ENCODE measurements at regions not wholly inside any gene's neighbourhood (a gene's known extent, or its start where the extent isn't known, plus 50 kb on each side); places are given as distances from the start of the nearest gene placed in this dataset.

DNA sequence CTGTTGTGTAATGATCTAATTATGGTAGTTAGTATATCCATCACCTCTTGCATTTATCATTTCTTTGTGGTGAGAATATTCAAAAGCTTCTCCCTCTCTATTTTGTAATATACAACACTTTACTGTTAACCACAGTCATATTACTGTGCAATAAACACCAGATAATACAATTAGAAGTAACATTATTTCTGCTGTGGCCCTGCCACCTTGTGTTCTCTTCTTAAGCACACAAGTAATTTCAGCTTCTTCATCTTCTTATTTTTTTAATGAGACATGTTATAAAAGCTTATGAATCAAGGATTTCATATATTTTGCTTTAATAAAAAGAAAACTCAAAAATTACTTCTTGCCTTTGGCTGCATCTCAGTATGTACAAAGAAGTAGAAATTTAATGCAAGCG lies 675.2 kb upstream of the INTU start:
- DNase-seq (ENCODE audit: low read depth in 1 of 2, low spot score in 1 of 2): no peak

GRCh38 chr4:126957987-126958386 lies 674.8 kb upstream of the INTU start:
- no peak overlapping the region for H3K27ac ChIP-seq (replicated peaks)
- no peak for DNase-seq (ENCODE audit: low read depth in 1 of 2, low spot score in 1 of 2)
- no peak overlapping the region for H3K4me3 ChIP-seq (replicated peaks; ENCODE audit: insufficient read depth, low read length)
- no peaks in the 10 kb centered on the region for H3K27me3 ChIP-seq (ENCODE audit: insufficient read depth, poor library complexity, severe bottlenecking)
- TF ChIP-seq GABPA (IDR thresholded peaks at IDR 0.05; ENCODE audit: low read depth): no peak
- TF ChIP-seq CTCF (IDR thresholded peaks at IDR 0.05; ENCODE audit: insufficient read depth, low read length): no peak
- TF ChIP-seq POLR2AphosphoS5 (IDR thresholded peaks at IDR 0.05; ENCODE audit: low read depth): no peak

More for the DNA sequence above, 675.2 kb upstream of the INTU start:
- no peak overlapping the region for H3K27ac ChIP-seq (replicated peaks)
- TF ChIP-seq SPI1 (IDR thresholded peaks at IDR 0.05; ENCODE audit: borderline replicate concordance, low read depth): no peak
- no peak for TF ChIP-seq GABPA (IDR thresholded peaks at IDR 0.05; ENCODE audit: low read depth)
- no peak for TF ChIP-seq CTCF (IDR thresholded peaks at IDR 0.05; ENCODE audit: insufficient read depth, low read length)
- no peak for TF ChIP-seq POLR2AphosphoS5 (IDR thresholded peaks at IDR 0.05; ENCODE audit: low read depth)
- TF ChIP-seq REST (IDR thresholded peaks at IDR 0.05; ENCODE audit: insufficient replicate concordance, low read depth): no peak
- H3K27me3 ChIP-seq (ENCODE audit: insufficient read depth, poor library complexity, severe bottlenecking): no peaks in the 10 kb centered on the region
- no peak overlapping the region for H3K4me3 ChIP-seq (replicated peaks; ENCODE audit: insufficient read depth, low read length)

DNA sequence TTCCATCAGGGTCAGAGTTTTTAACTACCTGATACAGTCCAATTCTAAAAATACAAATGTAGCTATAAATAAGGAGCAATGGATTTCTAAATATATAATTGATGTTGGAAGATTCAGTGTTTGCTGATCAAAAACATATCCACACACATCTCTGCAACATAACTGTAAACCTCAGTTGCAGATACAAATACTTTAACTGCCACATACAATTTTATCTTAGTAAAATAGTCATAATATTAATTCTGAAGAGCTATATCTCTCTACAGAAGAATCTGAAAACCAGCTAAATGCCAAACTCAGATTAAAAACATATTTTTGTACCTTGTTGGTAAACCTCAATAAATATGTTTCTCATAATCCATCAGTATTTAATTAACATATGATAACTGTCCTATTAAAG lies 674.3 kb upstream of the INTU start:
- no peak for DNase-seq (ENCODE audit: low read depth in 1 of 2, low spot score in 1 of 2)
- Histone ChIP-seq H3K4me3 (replicated peaks; ENCODE audit: insufficient read depth, low read length) (no peak overlapping the region), H3K27ac (replicated peaks) (no peak overlapping the region), H3K27me3 (ENCODE audit: insufficient read depth, poor library complexity, severe bottlenecking) (no peaks in the 10 kb centered on the region)
- TF ChIP-seq GABPA (IDR thresholded peaks at IDR 0.05; ENCODE audit: low read depth): no peak
- TF ChIP-seq POLR2AphosphoS5 (IDR thresholded peaks at IDR 0.05; ENCODE audit: low read depth): no peak
- no peak for TF ChIP-seq CTCF (IDR thresholded peaks at IDR 0.05; ENCODE audit: insufficient read depth, low read length)
- no peak for TF ChIP-seq REST (IDR thresholded peaks at IDR 0.05; ENCODE audit: insufficient replicate concordance, low read depth)
- no peak for TF ChIP-seq SPI1 (IDR thresholded peaks at IDR 0.05; ENCODE audit: borderline replicate concordance, low read depth)

GRCh38 chr4:126959056-126959745 lies 673.6 kb upstream of the INTU start:
- H3K27ac ChIP-seq (replicated peaks): no peak overlapping the region
- H3K27me3 ChIP-seq (ENCODE audit: insufficient read depth, poor library complexity, severe bottlenecking): no peaks in the 10 kb centered on the region
- no peak for DNase-seq (ENCODE audit: low read depth in 1 of 2, low spot score in 1 of 2)
- no peak for TF ChIP-seq REST (IDR thresholded peaks at IDR 0.05; ENCODE audit: insufficient replicate concordance, low read depth)
- TF ChIP-seq POLR2AphosphoS5 (IDR thresholded peaks at IDR 0.05; ENCODE audit: low read depth): no peak
- no peak for TF ChIP-seq CTCF (IDR thresholded peaks at IDR 0.05; ENCODE audit: insufficient read depth, low read length)
- no peak for TF ChIP-seq GABPA (IDR thresholded peaks at IDR 0.05; ENCODE audit: low read depth)
- TF ChIP-seq SPI1 (IDR thresholded peaks at IDR 0.05; ENCODE audit: borderline replicate concordance, low read depth): no peak
- H3K4me3 ChIP-seq (replicated peaks; ENCODE audit: insufficient read depth, low read length): no peak overlapping the region

All from HL-60 (cell line).